ENCODE measurements at regions not wholly inside any gene's neighbourhood (a gene's known extent, or its start where the extent isn't known, plus 50 kb on each side); places are given as distances from the start of the nearest gene placed in this dataset.

DNA sequence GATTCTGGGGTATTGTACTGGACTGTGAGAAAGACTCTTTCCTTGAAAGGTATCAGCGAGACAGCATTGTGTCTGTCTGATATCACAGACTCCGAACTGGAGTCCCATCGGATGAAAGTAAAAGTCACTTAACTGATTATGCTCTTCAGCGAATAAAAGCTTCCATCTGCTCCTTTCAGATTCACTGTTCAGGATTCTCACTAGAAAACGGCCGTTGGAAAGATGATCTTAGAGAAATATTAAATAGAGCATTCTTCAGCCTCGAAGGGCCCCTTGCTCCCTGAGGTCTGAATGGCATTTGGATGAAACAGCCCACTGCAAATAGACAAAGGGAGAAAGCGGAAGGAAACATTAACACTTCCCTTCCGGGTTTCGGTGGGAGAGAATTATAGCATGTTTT lies 416.2 kb upstream of the PRKX start:
- Histone ChIP-seq H3K27ac (ENCODE audit: control insufficient read depth, insufficient read depth, low read length) (no peak overlapping the region), H3K4me2 (ENCODE audit: control insufficient read depth, extremely low read depth, insufficient read depth, low read depth, low read length) (no peak overlapping the region)
- no peak for FAIRE-seq

DNA sequence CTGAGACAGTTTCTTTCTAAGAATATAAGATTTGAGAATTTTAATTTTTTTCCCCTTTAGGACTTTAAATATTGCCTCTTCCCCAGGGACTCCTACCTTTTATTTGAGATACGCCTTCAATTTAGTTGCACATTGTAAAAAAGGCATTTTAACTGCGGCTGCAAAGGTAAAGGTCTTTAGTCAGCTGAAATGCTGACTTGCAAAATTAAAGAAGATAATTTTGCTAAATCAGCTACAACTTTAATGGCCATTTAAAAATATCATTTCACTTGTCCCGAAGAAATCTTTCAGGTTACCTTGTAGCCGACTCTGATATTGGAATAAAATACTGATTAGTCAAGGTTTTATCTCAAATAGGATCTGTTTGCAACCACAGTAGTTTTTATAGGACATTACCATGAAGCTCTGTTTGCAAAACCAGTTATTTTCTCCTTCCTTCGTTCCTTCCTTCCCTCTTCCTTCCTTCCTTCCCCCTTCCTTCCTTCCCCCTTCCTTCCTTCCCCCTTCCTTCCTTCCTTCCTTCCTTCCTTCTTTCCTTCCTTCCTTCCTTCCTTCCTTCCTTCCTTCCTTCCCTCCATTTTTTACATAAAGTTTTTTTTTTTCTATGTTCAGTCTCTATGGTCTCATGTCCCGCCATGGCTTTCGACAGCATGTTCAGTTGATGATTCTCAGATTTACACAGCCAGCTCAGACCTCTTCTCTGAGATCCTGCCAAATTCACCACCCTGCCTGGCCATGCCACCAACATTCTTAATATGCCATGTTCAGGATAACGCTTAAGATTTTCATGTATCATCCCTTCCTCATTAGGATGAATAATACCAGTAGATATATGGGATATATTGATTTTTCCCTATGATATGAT lies 405.4 kb upstream of the PRKX start:
- Histone ChIP-seq H3K27ac (ENCODE audit: control insufficient read depth, insufficient read depth, low read length) (no peak overlapping the region), H3K4me3 (ENCODE audit: control insufficient read depth in 2 of 3, extremely low read depth in 1 of 3, insufficient read depth in 2 of 3, low read depth in 1 of 3, low read length in 3 of 3) (no peak overlapping the region), H3K36me3 (ENCODE audit: control insufficient read depth in 2 of 2, extremely low read depth in 1 of 2, insufficient read depth in 2 of 2, low read length in 2 of 2) (no peaks in the 10 kb centered on the region), H3K4me1 (ENCODE audit: control insufficient read depth, extremely low read depth, insufficient read depth, low read length) (no peaks in the 10 kb centered on the region), H3K9me3 (ENCODE audit: control insufficient read depth, low read depth, low read length) (no peaks in the 10 kb centered on the region), H3K27me3 (ENCODE audit: control insufficient read depth, extremely low read depth, insufficient read depth, low read length) (no peaks in the 10 kb centered on the region), H3K79me2 (ENCODE audit: control insufficient read depth, insufficient read depth, low read length) (no peaks in the 10 kb centered on the region), H3K9me1 (ENCODE audit: control insufficient read depth, extremely low read depth, insufficient read depth, low read length) (no peaks in the 10 kb centered on the region), H3K9ac (ENCODE audit: control insufficient read depth, extremely low read depth, insufficient read depth, low read length) (no peak overlapping the region), H2AFZ (ENCODE audit: control insufficient read depth, low read length) (no peak overlapping the region), H3K4me2 (ENCODE audit: control insufficient read depth, extremely low read depth, insufficient read depth, low read depth, low read length) (no peak overlapping the region), H4K20me1 (ENCODE audit: control insufficient read depth, extremely low read depth, insufficient read depth, low read length) (no peaks in the 10 kb centered on the region)
- DNase-seq (ENCODE audit: low read depth, low spot score) (no peak), FAIRE-seq (no peak)
- dilution Hi-C loops (cut with MboI; ENCODE audit: extremely low pct_ligation_motif_present, low sequenced_read_pairs): no loop called here
- TF ChIP-seq EZH2 (IDR thresholded peaks at IDR 0.05; ENCODE audit: low read length): no peak
- TF ChIP-seq, protein P1, sequence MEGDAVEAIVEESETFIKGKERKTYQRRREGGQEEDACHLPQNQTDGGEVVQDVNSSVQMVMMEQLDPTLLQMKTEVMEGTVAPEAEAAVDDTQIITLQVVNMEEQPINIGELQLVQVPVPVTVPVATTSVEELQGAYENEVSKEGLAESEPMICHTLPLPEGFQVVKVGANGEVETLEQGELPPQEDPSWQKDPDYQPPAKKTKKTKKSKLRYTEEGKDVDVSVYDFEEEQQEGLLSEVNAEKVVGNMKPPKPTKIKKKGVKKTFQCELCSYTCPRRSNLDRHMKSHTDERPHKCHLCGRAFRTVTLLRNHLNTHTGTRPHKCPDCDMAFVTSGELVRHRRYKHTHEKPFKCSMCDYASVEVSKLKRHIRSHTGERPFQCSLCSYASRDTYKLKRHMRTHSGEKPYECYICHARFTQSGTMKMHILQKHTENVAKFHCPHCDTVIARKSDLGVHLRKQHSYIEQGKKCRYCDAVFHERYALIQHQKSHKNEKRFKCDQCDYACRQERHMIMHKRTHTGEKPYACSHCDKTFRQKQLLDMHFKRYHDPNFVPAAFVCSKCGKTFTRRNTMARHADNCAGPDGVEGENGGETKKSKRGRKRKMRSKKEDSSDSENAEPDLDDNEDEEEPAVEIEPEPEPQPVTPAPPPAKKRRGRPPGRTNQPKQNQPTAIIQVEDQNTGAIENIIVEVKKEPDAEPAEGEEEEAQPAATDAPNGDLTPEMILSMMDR (optimal IDR thresholded peaks at IDR 0.05 in 1 of 3, IDR thresholded peaks at IDR 0.05 in 1 of 3, conservative IDR thresholded peaks at IDR 0.05 in 1 of 3; ENCODE audit: extremely low read depth in 1 of 3, insufficient read depth in 2 of 3, low read length in 3 of 3): no peak

More for the DNA sequence above, 416.2 kb upstream of the PRKX start:
- no peak overlapping the region for H3K9ac ChIP-seq (ENCODE audit: control insufficient read depth, extremely low read depth, insufficient read depth, low read length)
- no peaks in the 10 kb centered on the region for H3K4me1 ChIP-seq (ENCODE audit: control insufficient read depth, extremely low read depth, insufficient read depth, low read length)
- H3K4me3 ChIP-seq (ENCODE audit: control insufficient read depth in 2 of 3, extremely low read depth in 1 of 3, insufficient read depth in 2 of 3, low read depth in 1 of 3, low read length in 3 of 3): no peak overlapping the region
- no peaks in the 10 kb centered on the region for H3K79me2 ChIP-seq (ENCODE audit: control insufficient read depth, insufficient read depth, low read length)
- H2AFZ ChIP-seq (ENCODE audit: control insufficient read depth, low read length): no peak overlapping the region
- dilution Hi-C loops (cut with MboI; ENCODE audit: extremely low pct_ligation_motif_present, low sequenced_read_pairs): no loop called here
- no peaks in the 10 kb centered on the region for H4K20me1 ChIP-seq (ENCODE audit: control insufficient read depth, extremely low read depth, insufficient read depth, low read length)
- no peaks in the 10 kb centered on the region for H3K27me3 ChIP-seq (ENCODE audit: control insufficient read depth, extremely low read depth, insufficient read depth, low read length)
- H3K9me1 ChIP-seq (ENCODE audit: control insufficient read depth, extremely low read depth, insufficient read depth, low read length): no peaks in the 10 kb centered on the region
- DNase-seq (ENCODE audit: low read depth, low spot score): no peak
- H3K9me3 ChIP-seq (ENCODE audit: control insufficient read depth, low read depth, low read length): peaks cover 2% of the 10 kb centered on the region
- no peaks in the 10 kb centered on the region for H3K36me3 ChIP-seq (ENCODE audit: control insufficient read depth in 2 of 2, extremely low read depth in 1 of 2, insufficient read depth in 2 of 2, low read length in 2 of 2)
- TF ChIP-seq, protein P1 (optimal IDR thresholded peaks at IDR 0.05 in 1 of 3, IDR thresholded peaks at IDR 0.05 in 1 of 3, conservative IDR thresholded peaks at IDR 0.05 in 1 of 3; ENCODE audit: extremely low read depth in 1 of 3, insufficient read depth in 2 of 3, low read length in 3 of 3): no peak
- TF ChIP-seq EZH2 (IDR thresholded peaks at IDR 0.05; ENCODE audit: low read length): no peak
